Ishikawa (cell line): ENCODE measurements at regions not wholly inside any gene's neighbourhood (a gene's known extent, or its start where the extent isn't known, plus 50 kb on each side); places are given as distances from the start of the nearest gene placed in this dataset.

Source experiments
- CEBPB ChIP-seq: IDR thresholded peaks from 2 replicates; pipeline ENCODE4 v1.6.1; 2012
- CREB1 ChIP-seq: IDR thresholded peaks from 2 replicates; pipeline ENCODE4 v1.6.1; 2012; ENCODE audit warnings: low read depth
- EGR1 ChIP-seq: IDR thresholded peaks from 2 replicates; pipeline ENCODE4 v1.6.1; 2012
- EP300 ChIP-seq: IDR thresholded peaks from 2 replicates; pipeline ENCODE4 v1.6.1; 2012; ENCODE audit warnings: borderline replicate concordance
- FOXM1 ChIP-seq: IDR thresholded peaks from 2 replicates; pipeline ENCODE4 v1.6.1; 2012; ENCODE audit warnings: low read depth, borderline replicate concordance
- MAX ChIP-seq: IDR thresholded peaks from 2 replicates; pipeline ENCODE4 v1.6.1; 2012
- NFIC ChIP-seq: IDR thresholded peaks from 2 replicates; pipeline ENCODE4 v1.6.1; 2012
- RAD21 ChIP-seq: IDR thresholded peaks from 2 replicates; pipeline ENCODE4 v1.6.1; 2012; ENCODE audit warnings: low read depth
- REST ChIP-seq: IDR thresholded peaks from 2 replicates; pipeline ENCODE4 v1.6.1; 2012; ENCODE audit warnings: low read depth, mild to moderate bottlenecking
- TAF1 ChIP-seq: IDR thresholded peaks from 2 replicates; pipeline ENCODE4 v1.6.1; 2012; ENCODE audit warnings: low read depth, mild to moderate bottlenecking
- TCF12 ChIP-seq: IDR thresholded peaks from 2 replicates; pipeline ENCODE4 v1.6.1; 2012; ENCODE audit warnings: low read depth
- TEAD4 ChIP-seq: IDR thresholded peaks from 2 replicates; pipeline ENCODE4 v1.6.1; 2012
- USF1 ChIP-seq: IDR thresholded peaks from 2 replicates; pipeline ENCODE4 v1.6.1; 2012
- YY1 ChIP-seq: IDR thresholded peaks from 2 replicates; pipeline ENCODE4 v1.6.1; 2012; ENCODE audit warnings: low read depth
- ZBTB7A ChIP-seq: IDR thresholded peaks from 2 replicates; pipeline ENCODE4 v1.6.1; 2012; ENCODE audit warnings: low read depth

- TF ChIP-seq CREB1 (no peak), MAX (no peak), USF1 (no peak), ZBTB7A (no peak), EGR1 (no peak), RAD21 (no peak), TCF12 (no peak), REST (no peak), EP300 (no peak), TEAD4 (no peak), YY1 (no peak)
Observed at GRCh38 chr5:118258223-118258622, 730.1 kb downstream of the DTWD2 start.

- TF ChIP-seq MAX (no peak), CREB1 (no peak), CEBPB (no peak), YY1 (no peak), RAD21 (no peak), EGR1 (no peak), EP300 (no peak), TAF1 (no peak), USF1 (no peak), TCF12 (no peak), TEAD4 (no peak), NFIC (no peak), FOXM1 (no peak), ZBTB7A (no peak), REST (no peak)
Observed at GRCh38 chr5:118257066-118257465, 731.3 kb downstream of the DTWD2 start.

- TF ChIP-seq NFIC (no peak), TEAD4 (no peak), TCF12 (no peak), EGR1 (no peak), FOXM1 (no peak), RAD21 (no peak), EP300 (no peak), ZBTB7A (no peak), REST (no peak)
Observed at GRCh38 chr5:118253225-118254061, 734.9 kb downstream of the DTWD2 start.

- TF ChIP-seq USF1 (no peak), YY1 (no peak), EP300 (no peak), CREB1 (no peak), CEBPB (no peak), TEAD4 (no peak), TCF12 (no peak), REST (no peak), TAF1 (no peak), RAD21 (no peak), NFIC (no peak), EGR1 (no peak), ZBTB7A (no peak), FOXM1 (no peak), MAX (no peak)
Observed at GRCh38 chr5:118249386-118249785, 739.0 kb downstream of the DTWD2 start.
